ENCODE measurements at regions not wholly inside any gene's neighbourhood (a gene's known extent, or its start where the extent isn't known, plus 50 kb on each side); places are given as distances from the start of the nearest gene placed in this dataset.

DNA sequence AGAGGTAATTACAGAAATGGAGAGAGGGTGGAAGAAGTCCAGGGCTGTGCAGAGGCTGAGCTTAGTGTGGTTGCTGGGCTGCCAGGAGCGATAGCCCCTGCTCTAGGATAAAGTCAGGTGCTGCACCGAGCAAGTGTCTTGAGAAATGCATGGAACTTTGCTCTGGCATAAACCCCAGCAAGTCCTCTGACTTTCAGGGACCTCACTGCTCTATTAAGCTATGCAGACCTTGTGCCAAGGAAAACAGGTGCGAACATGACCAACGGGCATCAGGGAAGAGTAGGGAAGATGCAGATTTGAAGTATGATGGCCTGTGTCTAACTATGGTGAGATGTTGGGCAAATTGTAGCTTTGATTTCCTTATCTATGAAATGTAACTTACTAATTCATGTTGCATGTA, 416.8 kb downstream of the NR2F2 start:
- POLR2A ChIA-PET: no interaction called here
- Histone ChIP-seq H3K79me2 (ENCODE audit: insufficient read depth, low read length) (no peaks in the 10 kb centered on the region), H3K9me3 (ENCODE audit: low read length) (no peaks in the 10 kb centered on the region), H3K9ac (ENCODE audit: insufficient read depth, low read depth, low read length) (no peak overlapping the region), H3K27ac (ENCODE audit: extremely low read length, insufficient read depth, low read length) (no peak overlapping the region), H3K4me3 (replicated peaks in 1 of 3; ENCODE audit: insufficient read depth in 1 of 3, low read depth in 2 of 3, low read length in 3 of 3) (no peak overlapping the region), H3K4me1 (ENCODE audit: insufficient read depth, low read length) (no peaks in the 10 kb centered on the region), H3K27me3 (ENCODE audit: control insufficient read depth in 1 of 2, insufficient read depth in 2 of 2, low read length in 2 of 2) (no peaks in the 10 kb centered on the region), H3K4me2 (ENCODE audit: low read depth, low read length) (no peak overlapping the region), H3K36me3 (replicated peaks in 1 of 2; ENCODE audit: control insufficient read depth in 1 of 2, insufficient read depth in 2 of 2, low read length in 2 of 2) (no peaks in the 10 kb centered on the region), H4K20me1 (ENCODE audit: insufficient read depth, low read length) (no peaks in the 10 kb centered on the region), H2AFZ (ENCODE audit: low read length) (no peak overlapping the region)
- FAIRE-seq (no peak), DNase-seq (ENCODE audit: low spot score) (no peak), ATAC-seq (no peak)
- 2% methylated on average over 4 of the region's 4 CpGs for WGBS (ENCODE audit: low lambda C conversion rate)
- CTCF ChIA-PET (ENCODE audit: low intra/inter-chr PET ratio, low total read pairs): no interaction called here
- intact Hi-C loops (cut with micrococcal nuclease; ENCODE audit: unreplicated experiment) (no loop called here), in situ Hi-C loops (cut with HindIII; ENCODE audit: extremely low pct_ligation_motif_present, low pct_unique_long_range_greater_than_20kb) (no loop called here)
- no TSS peak for BruUV-seq (replicated peaks)
- TF ChIP-seq RBAK (CRISPR knock-in tag; IDR thresholded peaks at IDR 0.05): no peak
- TF ChIP-seq, protein P1, sequence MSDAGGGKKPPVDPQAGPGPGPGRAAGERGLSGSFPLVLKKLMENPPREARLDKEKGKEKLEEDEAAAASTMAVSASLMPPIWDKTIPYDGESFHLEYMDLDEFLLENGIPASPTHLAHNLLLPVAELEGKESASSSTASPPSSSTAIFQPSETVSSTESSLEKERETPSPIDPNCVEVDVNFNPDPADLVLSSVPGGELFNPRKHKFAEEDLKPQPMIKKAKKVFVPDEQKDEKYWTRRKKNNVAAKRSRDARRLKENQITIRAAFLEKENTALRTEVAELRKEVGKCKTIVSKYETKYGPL (CRISPR knock-in tag; IDR thresholded peaks at IDR 0.05): no peak
- TF ChIP-seq, protein P2, sequence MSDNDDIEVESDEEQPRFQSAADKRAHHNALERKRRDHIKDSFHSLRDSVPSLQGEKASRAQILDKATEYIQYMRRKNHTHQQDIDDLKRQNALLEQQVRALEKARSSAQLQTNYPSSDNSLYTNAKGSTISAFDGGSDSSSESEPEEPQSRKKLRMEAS (IDR thresholded peaks at IDR 0.05): no peak
- TF ChIP-seq ZFP36 (IDR thresholded peaks at IDR 0.05; ENCODE audit: borderline replicate concordance, low read depth, low read length, partially characterized antibody): no peak
- TF ChIP-seq NFYB (CRISPR knock-in tag; IDR thresholded peaks at IDR 0.05): no peak
- TF ChIP-seq, protein P3, sequence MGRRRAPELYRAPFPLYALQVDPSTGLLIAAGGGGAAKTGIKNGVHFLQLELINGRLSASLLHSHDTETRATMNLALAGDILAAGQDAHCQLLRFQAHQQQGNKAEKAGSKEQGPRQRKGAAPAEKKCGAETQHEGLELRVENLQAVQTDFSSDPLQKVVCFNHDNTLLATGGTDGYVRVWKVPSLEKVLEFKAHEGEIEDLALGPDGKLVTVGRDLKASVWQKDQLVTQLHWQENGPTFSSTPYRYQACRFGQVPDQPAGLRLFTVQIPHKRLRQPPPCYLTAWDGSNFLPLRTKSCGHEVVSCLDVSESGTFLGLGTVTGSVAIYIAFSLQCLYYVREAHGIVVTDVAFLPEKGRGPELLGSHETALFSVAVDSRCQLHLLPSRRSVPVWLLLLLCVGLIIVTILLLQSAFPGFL (CRISPR knock-in tag; IDR thresholded peaks at IDR 0.05): no peak
- TF ChIP-seq ZNF737 (CRISPR knock-in tag; IDR thresholded peaks at IDR 0.05; ENCODE audit: borderline replicate concordance): no peak
- TF ChIP-seq AKAP8 (CRISPR knock-in tag; IDR thresholded peaks at IDR 0.05): no peak
- TF ChIP-seq HDAC6 (IDR thresholded peaks at IDR 0.05; ENCODE audit: low read depth, low read length): no peak
- TF ChIP-seq MAFG (CRISPR knock-in tag; IDR thresholded peaks at IDR 0.05): no peak
- TF ChIP-seq SCMH1 (CRISPR knock-in tag; IDR thresholded peaks at IDR 0.05; ENCODE audit: borderline replicate concordance): no peak

Measured in HepG2 (cell line).